ENCODE measurements at regions not wholly inside any gene's neighbourhood (a gene's known extent, or its start where the extent isn't known, plus 50 kb on each side); places are given as distances from the start of the nearest gene placed in this dataset.

- Histone ChIP-seq H2AFZ (ENCODE audit: low read length) (no peak overlapping the region), H3K4me3 (replicated peaks in 1 of 3; ENCODE audit: insufficient read depth in 1 of 3, low read depth in 2 of 3, low read length in 3 of 3) (no peak overlapping the region), H3K9me3 (ENCODE audit: low read length) (no peaks in the 10 kb centered on the region), H4K20me1 (ENCODE audit: insufficient read depth, low read length) (no peaks in the 10 kb centered on the region), H3K4me1 (ENCODE audit: insufficient read depth, low read length) (no peaks in the 10 kb centered on the region), H3K27ac (ENCODE audit: extremely low read length, insufficient read depth, low read length) (no peak overlapping the region), H3K27me3 (ENCODE audit: control insufficient read depth in 1 of 2, insufficient read depth in 2 of 2, low read length in 2 of 2) (no peaks in the 10 kb centered on the region), H3K9ac (ENCODE audit: insufficient read depth, low read depth, low read length) (no peak overlapping the region), H3K36me3 (replicated peaks in 1 of 2; ENCODE audit: control insufficient read depth in 1 of 2, insufficient read depth in 2 of 2, low read length in 2 of 2) (no peaks in the 10 kb centered on the region), H3K4me2 (ENCODE audit: low read depth, low read length) (no peak overlapping the region), H3K79me2 (ENCODE audit: insufficient read depth, low read length) (no peaks in the 10 kb centered on the region)
- ATAC-seq (no peak), DNase-seq (ENCODE audit: low spot score) (no peak), FAIRE-seq (no peak)
- TF ChIP-seq ZNF773 (CRISPR knock-in tag; IDR thresholded peaks at IDR 0.05; ENCODE audit: borderline replicate concordance) (no peak), HNRNPK (IDR thresholded peaks at IDR 0.05; ENCODE audit: low read depth, low read length, poor library complexity, severe bottlenecking) (no peak), HIVEP1 (CRISPR knock-in tag; IDR thresholded peaks at IDR 0.05) (no peak), ARNT (IDR thresholded peaks at IDR 0.05) (no peak), ZNF224 (CRISPR knock-in tag; IDR thresholded peaks at IDR 0.05) (no peak), ZMAT3 (CRISPR knock-in tag; conservative IDR thresholded peaks at IDR 0.05) (no peak), GTF3A (CRISPR knock-in tag; conservative IDR thresholded peaks at IDR 0.05) (no peak), MTF1 (CRISPR knock-in tag; IDR thresholded peaks at IDR 0.05) (no peak), ZNF543 (CRISPR knock-in tag; IDR thresholded peaks at IDR 0.05) (no peak), SP140L (CRISPR knock-in tag; IDR thresholded peaks at IDR 0.05; ENCODE audit: borderline replicate concordance) (no peak), U2AF2 (IDR thresholded peaks at IDR 0.05; ENCODE audit: low read depth, low read length) (no peak), SALL1 (CRISPR knock-in tag; IDR thresholded peaks at IDR 0.05) (no peak), SALL2 (CRISPR knock-in tag; IDR thresholded peaks at IDR 0.05) (no peak), CBFB (CRISPR knock-in tag; IDR thresholded peaks at IDR 0.05) (no peak), STAT6 (CRISPR knock-in tag; IDR thresholded peaks at IDR 0.05; ENCODE audit: borderline replicate concordance) (no peak), TOE1 (CRISPR knock-in tag; IDR thresholded peaks at IDR 0.05) (no peak), ZXDC (CRISPR knock-in tag; IDR thresholded peaks at IDR 0.05) (no peak), ZNF597 (CRISPR knock-in tag; IDR thresholded peaks at IDR 0.05) (no peak), CENPX (CRISPR knock-in tag; IDR thresholded peaks at IDR 0.05) (no peak)
- TF ChIP-seq, protein P1, sequence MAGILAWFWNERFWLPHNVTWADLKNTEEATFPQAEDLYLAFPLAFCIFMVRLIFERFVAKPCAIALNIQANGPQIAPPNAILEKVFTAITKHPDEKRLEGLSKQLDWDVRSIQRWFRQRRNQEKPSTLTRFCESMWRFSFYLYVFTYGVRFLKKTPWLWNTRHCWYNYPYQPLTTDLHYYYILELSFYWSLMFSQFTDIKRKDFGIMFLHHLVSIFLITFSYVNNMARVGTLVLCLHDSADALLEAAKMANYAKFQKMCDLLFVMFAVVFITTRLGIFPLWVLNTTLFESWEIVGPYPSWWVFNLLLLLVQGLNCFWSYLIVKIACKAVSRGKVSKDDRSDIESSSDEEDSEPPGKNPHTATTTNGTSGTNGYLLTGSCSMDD (CRISPR knock-in tag; IDR thresholded peaks at IDR 0.05), result no peak
- in situ Hi-C loops (cut with HindIII; ENCODE audit: extremely low pct_ligation_motif_present, low pct_unique_long_range_greater_than_20kb), result no loop called here
- BruUV-seq (replicated peaks), result no TSS peak
- ChIA-PET POLR2A (no interaction called here), CTCF (ENCODE audit: low intra/inter-chr PET ratio, low total read pairs) (no interaction called here)
- 33% methylated on average over 2 of the region's 2 CpGs for WGBS (ENCODE audit: low lambda C conversion rate)
- intact Hi-C loops (cut with micrococcal nuclease; ENCODE audit: unreplicated experiment), result no loop called here
Observed at GRCh38 chr21:35635261-35635660, 425.1 kb downstream of the SETD4 start.

Data from HepG2 (cell line).